Lower lobe of right lung (tissue), 2 donors: ENCODE measurements at regions not wholly inside any gene's neighbourhood (a gene's known extent, or its start where the extent isn't known, plus 50 kb on each side); places are given as distances from the start of the nearest gene placed in this dataset.

Source experiments
- ATAC-seq, 2 donors: fragments of 200-7000 bp; cut with Tn5 transposase; one replicate each; pipeline ENCODE4 v1.9.1; 2020 to 2022; ENCODE audit warnings: mild to moderate bottlenecking in 2 of 2, moderate library complexity in 2 of 2
- DNase-seq: peaks from one replicate; pipeline ENCODE4 v3.0.0-alpha.2; 2020
- H3K27ac ChIP-seq: fragments of 200-600 bp; one replicate; pipeline ENCODE4 v1.8.0; 2022
- H3K27me3 ChIP-seq: fragments of 200-600 bp; one replicate; pipeline ENCODE4 v1.8.0; 2022; ENCODE audit warnings: low read depth
- H3K36me3 ChIP-seq: fragments of 200-600 bp; one replicate; pipeline ENCODE4 v1.8.0; 2022; ENCODE audit warnings: mild to moderate bottlenecking
- H3K4me1 ChIP-seq: fragments of 200-600 bp; one replicate; pipeline ENCODE4 v1.8.0; 2022
- H3K4me3 ChIP-seq: fragments of 200-600 bp; one replicate; pipeline ENCODE4 v1.8.0; 2022; ENCODE audit warnings: mild to moderate bottlenecking
- H3K9me3 ChIP-seq: fragments of 200-600 bp; one replicate; pipeline ENCODE4 v1.8.0; 2022
- CTCF ChIP-seq: fragments of 200-600 bp; IDR thresholded peaks from one replicate; pipeline ENCODE4 v1.8.0; 2022; ENCODE audit warnings: antibody characterized with exemption, mild to moderate bottlenecking
- intact Hi-C: fragments of 100-400 bp; cut with DNase I; formaldehyde crosslinking; loops from one replicate; pipeline ENCODE4 v1.11.0; 2022
- donor health status: DM: no; HTN: yes; CAD: no; lungs with severe emphysema.

GRCh38 chr2:7816944-7817343 lies 864.9 kb upstream of the ID2 start:
- DNase-seq (no peak), ATAC-seq (no peak)
- TF ChIP-seq CTCF = no peak
- Histone ChIP-seq H3K36me3 (no peaks in the 10 kb centered on the region), H3K27me3 (no peaks in the 10 kb centered on the region), H3K27ac (no peak overlapping the region), H3K4me3 (no peak overlapping the region), H3K4me1 (no peaks in the 10 kb centered on the region), H3K9me3 (no peaks in the 10 kb centered on the region)
- intact Hi-C loops = no loop called here

DNA sequence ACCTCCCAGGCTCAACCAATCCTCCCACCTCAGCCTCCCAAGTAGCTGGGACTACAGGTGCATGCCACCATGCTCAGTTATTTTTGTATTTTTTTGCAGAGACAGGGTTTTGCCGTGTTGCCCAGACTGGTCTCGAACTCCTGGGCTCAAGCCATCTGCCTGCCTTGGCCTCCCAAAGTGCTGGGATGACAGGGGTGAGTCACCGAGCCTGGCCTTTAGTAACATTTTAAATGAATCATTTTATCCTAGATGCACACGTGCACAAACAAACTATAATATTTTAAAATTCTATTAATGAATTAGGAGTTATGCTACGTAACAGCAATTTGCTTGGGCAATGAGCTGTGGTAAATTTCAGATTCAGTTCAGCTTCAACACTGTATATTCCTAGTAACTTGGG lies 862.5 kb upstream of the ID2 start:
- Histone ChIP-seq H3K9me3 (no peaks in the 10 kb centered on the region), H3K4me1 (no peaks in the 10 kb centered on the region), H3K4me3 (no peak overlapping the region), H3K27me3 (no peaks in the 10 kb centered on the region), H3K27ac (no peak overlapping the region), H3K36me3 (no peaks in the 10 kb centered on the region)
- ATAC-seq = no peak
- TF ChIP-seq CTCF = no peak
- DNase-seq = no peak
- intact Hi-C loops = no loop called here

GRCh38 chr2:7819850-7820249 lies 862.0 kb upstream of the ID2 start:
- intact Hi-C loops = no loop called here
- ATAC-seq = no peak

DNA sequence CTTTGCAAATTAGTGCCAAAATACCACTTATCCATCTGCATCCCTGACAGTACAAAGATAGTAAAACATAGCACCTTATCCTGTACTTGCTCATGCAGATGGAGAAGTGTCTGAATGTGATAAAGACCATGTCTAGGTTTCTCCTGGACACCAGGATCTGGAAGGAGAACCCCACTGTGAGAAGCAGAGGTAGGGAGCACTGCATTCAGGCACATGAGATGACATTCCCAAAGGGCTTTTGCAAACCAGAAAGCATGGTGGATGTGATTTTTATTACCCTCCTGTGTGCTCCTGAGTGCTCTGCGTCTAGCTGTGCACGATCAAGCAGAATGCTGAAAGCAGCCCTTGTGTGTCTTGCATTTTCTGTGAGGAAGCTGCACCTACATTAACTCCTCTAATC lies 857.6 kb upstream of the ID2 start:
- H3K4me3 ChIP-seq = no peak overlapping the region
- DNase-seq (no peak), ATAC-seq (no peak)
- intact Hi-C loops = no loop called here
- no peak overlapping the region for H3K27ac ChIP-seq
- no peaks in the 10 kb centered on the region for H3K4me1 ChIP-seq
- no peaks in the 10 kb centered on the region for H3K36me3 ChIP-seq
- no peaks in the 10 kb centered on the region for H3K27me3 ChIP-seq
- H3K9me3 ChIP-seq = no peaks in the 10 kb centered on the region
- TF ChIP-seq CTCF = no peak

More at GRCh38 chr2:7819850-7820249, 862.0 kb upstream of the ID2 start:
- Histone ChIP-seq H3K36me3 (no peaks in the 10 kb centered on the region), H3K27me3 (no peaks in the 10 kb centered on the region), H3K4me1 (no peaks in the 10 kb centered on the region), H3K4me3 (no peak overlapping the region), H3K27ac (no peak overlapping the region), H3K9me3 (no peaks in the 10 kb centered on the region)
- no peak for DNase-seq
- TF ChIP-seq CTCF = no peak

DNA sequence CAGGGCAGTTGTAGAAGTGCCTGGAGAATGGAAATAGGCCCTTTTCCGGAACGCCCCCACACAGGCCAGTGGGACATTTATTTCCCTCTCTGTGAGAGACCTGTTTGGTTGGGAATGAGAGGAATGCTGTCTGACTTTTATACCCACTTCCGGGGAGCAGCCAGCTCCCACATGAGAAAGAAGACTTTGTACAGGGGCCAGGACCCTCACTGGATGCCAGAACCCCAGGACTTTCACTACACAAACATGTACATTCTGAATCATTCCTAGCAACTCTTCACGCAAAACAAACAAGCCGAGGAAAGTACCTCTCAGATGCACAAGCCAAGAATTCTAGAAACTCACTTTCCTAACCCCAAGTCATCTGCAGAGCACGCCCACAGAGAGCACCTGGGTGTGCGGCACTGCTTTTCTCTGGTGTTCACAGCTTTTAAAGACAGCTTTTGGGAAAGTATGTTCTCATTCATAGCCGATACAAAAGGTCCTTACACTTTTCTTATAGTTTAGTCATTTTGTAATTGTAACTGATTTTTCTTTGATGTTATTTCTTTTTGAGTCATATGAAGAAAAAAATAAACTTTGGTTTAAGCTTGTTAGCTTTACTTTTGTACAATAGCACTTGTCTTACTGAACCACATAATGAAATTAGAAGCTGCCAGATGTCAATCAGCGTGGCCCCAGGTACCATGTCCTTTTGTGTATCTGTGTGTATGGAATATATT lies 856.1 kb upstream of the ID2 start:
- ATAC-seq (peak; percentile 91 to 96), DNase-seq (no peak)
- no peak for TF ChIP-seq CTCF
- Histone ChIP-seq H3K36me3 (no peaks in the 10 kb centered on the region), H3K27ac (peak overlapping the region; percentile 34), H3K27me3 (no peaks in the 10 kb centered on the region), H3K4me1 (no peaks in the 10 kb centered on the region), H3K4me3 (no peak overlapping the region), H3K9me3 (no peaks in the 10 kb centered on the region)
- intact Hi-C loops = no loop called here
